C4-2B (cell line): ENCODE measurements at regions not wholly inside any gene's neighbourhood (a gene's known extent, or its start where the extent isn't known, plus 50 kb on each side); places are given as distances from the start of the nearest gene placed in this dataset.

ENCODE experiments used
- CTCF ChIP-seq: fragments of 450-650 bp; conservative IDR thresholded peaks from 2 replicates; pipeline ENCODE4 v1.5.1; 2017; ENCODE audit warnings: mild to moderate bottlenecking
- ZFX ChIP-seq: fragments of 450-650 bp; IDR thresholded peaks from 2 replicates; pipeline ENCODE4 v1.6.1; 2017

GRCh38 chr6:28841290-28841689 is 82.5 kb downstream of the TRIM27 start:
- TF ChIP-seq CTCF, result no peak; the same call in 1 of the 2 replicates
- no peak for TF ChIP-seq ZFX
